DOHH2 (cell line): ENCODE measurements at regions not wholly inside any gene's neighbourhood (a gene's known extent, or its start where the extent isn't known, plus 50 kb on each side); places are given as distances from the start of the nearest gene placed in this dataset.
A peak's percentile ranks its signal among the peaks of the same experiment; 100 is the strongest.

Experiments used
- H3F3A ChIP-seq: fragments of 200-600 bp; sonication (generic), shearing (Covaris generic); 2 replicates; pipeline ENCODE4 v1.6.0; 2016; ENCODE audit warnings: antibody characterized with exemption, mild to moderate bottlenecking; ENCODE audit not compliant: control insufficient read depth, insufficient read depth
- H3K27ac ChIP-seq: fragments of 200-600 bp; sonication (generic); 2 replicates; pipeline ENCODE4 v1.5.1; 2014; ENCODE audit warnings: low read depth, mild to moderate bottlenecking, low read length, moderate library complexity
- H3K27me3 ChIP-seq: fragments of 200-600 bp; sonication (generic); 2 replicates; pipeline ENCODE4 v1.6.1; 2014; ENCODE audit warnings: mild to moderate bottlenecking, low read length, mixed read lengths; ENCODE audit not compliant: control insufficient read depth
- H3K36me3 ChIP-seq: fragments of 200-600 bp; sonication (generic); 2 replicates; pipeline ENCODE4 v1.6.1; 2014; ENCODE audit warnings: mild to moderate bottlenecking, low read length, moderate library complexity, mixed read lengths; ENCODE audit not compliant: control insufficient read depth
- H3K4me1 ChIP-seq: fragments of 200-600 bp; sonication (generic); 2 replicates; pipeline ENCODE4 v1.6.1; 2014; ENCODE audit warnings: mild to moderate bottlenecking, low read length, mixed read lengths; ENCODE audit not compliant: control insufficient read depth
- H3K4me2 ChIP-seq: fragments of 200-600 bp; sonication (generic); 2 replicates; pipeline ENCODE4 v1.6.0; 2014; ENCODE audit warnings: mild to moderate bottlenecking, low read length, moderate library complexity
- H3K4me3 ChIP-seq: fragments of 200-600 bp; sonication (generic); 2 replicates; pipeline ENCODE4 v1.5.1; 2014; ENCODE audit warnings: mild to moderate bottlenecking, low read length, mixed read lengths
- H3K79me2 ChIP-seq: fragments of 200-600 bp; sonication (generic); 2 replicates; pipeline ENCODE4 v1.6.1; 2014; ENCODE audit warnings: mild to moderate bottlenecking, low read length, mixed read lengths; ENCODE audit not compliant: control insufficient read depth
- H3K9me2 ChIP-seq: fragments of 200-600 bp; sonication (generic); replicated peaks from 2 replicates; pipeline ENCODE4 v1.6.1; 2014; ENCODE audit warnings: mild to moderate bottlenecking, low read length, mixed read lengths; ENCODE audit not compliant: control insufficient read depth
- H3K9me3 ChIP-seq: fragments of 200-600 bp; sonication (generic); 2 replicates; pipeline ENCODE4 v1.6.1; 2014; ENCODE audit warnings: antibody characterized with exemption, low read length, mixed read lengths; ENCODE audit not compliant: control insufficient read depth, insufficient read depth
- H4K20me1 ChIP-seq: fragments of 200-600 bp; sonication (generic); 2 replicates; pipeline ENCODE4 v1.6.0; 2014; ENCODE audit warnings: low read depth, mild to moderate bottlenecking, antibody characterized with exemption, low read length, moderate library complexity; ENCODE audit not compliant: control insufficient read depth, insufficient read depth
- CTCF ChIP-seq: fragments of 200-600 bp; sonication (generic); IDR thresholded peaks from one replicate; pipeline ENCODE4 v1.5.1; 2014; ENCODE audit warnings: antibody characterized with exemption, mild to moderate bottlenecking, low read depth, low read length; ENCODE audit not compliant: poor library complexity, severe bottlenecking
- EZH2phosphoT487 ChIP-seq: fragments of 200-600 bp; sonication (generic); IDR thresholded peaks from 2 replicates; pipeline ENCODE4 v1.6.1; 2017; ENCODE audit warnings: borderline replicate concordance, mild to moderate bottlenecking, antibody characterized with exemption, low read length, moderate library complexity, mixed read lengths

GRCh38 chr5:41638685-41639084, 128.3 kb upstream of the PLCXD3 start:
- H3F3A ChIP-seq = no peaks in the 10 kb centered on the region

GRCh38 chr5:41637869-41638268, 127.5 kb upstream of the PLCXD3 start:
- Histone ChIP-seq H3K9me3 (no peaks in the 10 kb centered on the region), H3K36me3 (no peaks in the 10 kb centered on the region), H3F3A (no peaks in the 10 kb centered on the region), H3K27me3 (0 out of 2 replicates have a peak, but pooled peaks cover 3% of the 10 kb centered on the region), H3K9me2 (no peaks in the 10 kb centered on the region), H4K20me1 (no peaks in the 10 kb centered on the region), H3K4me3 (no peak overlapping the region), H3K4me2 (no peak overlapping the region), H3K79me2 (no peaks in the 10 kb centered on the region), H3K4me1 (no peaks in the 10 kb centered on the region), H3K27ac (no peak overlapping the region)
- TF ChIP-seq CTCF (no peak), EZH2phosphoT487 (no peak)

More at GRCh38 chr5:41638685-41639084, 128.3 kb upstream of the PLCXD3 start:
- Histone ChIP-seq H4K20me1 (no peaks in the 10 kb centered on the region), H3K4me3 (no peak overlapping the region), H3K4me1 (no peaks in the 10 kb centered on the region), H3K27ac (no peak overlapping the region), H3K27me3 (0 out of 2 replicates have a peak, but pooled peaks cover 3% of the 10 kb centered on the region), H3K9me2 (no peaks in the 10 kb centered on the region), H3K36me3 (no peaks in the 10 kb centered on the region), H3K9me3 (no peaks in the 10 kb centered on the region), H3K4me2 (no peak overlapping the region), H3K79me2 (no peaks in the 10 kb centered on the region)
- TF ChIP-seq CTCF (no peak), EZH2phosphoT487 (no peak)

- TF ChIP-seq EZH2phosphoT487 (no peak), CTCF (no peak)
- 0 out of 2 replicates have a peak, but pooled peaks cover 3% of the 10 kb centered on the region for H3K27me3 ChIP-seq
Observed at GRCh38 chr5:41637424-41637823, 127.0 kb upstream of the PLCXD3 start.

GRCh38 chr5:41636605-41637004, 126.2 kb upstream of the PLCXD3 start:
- no peaks in the 10 kb centered on the region for H3K4me1 ChIP-seq
- TF ChIP-seq EZH2phosphoT487 = no peak
- TF ChIP-seq CTCF = peak; percentile 29
- no peaks in the 10 kb centered on the region for H3K9me2 ChIP-seq
- H3K4me2 ChIP-seq = no peak overlapping the region
- no peaks in the 10 kb centered on the region for H4K20me1 ChIP-seq
- H3K27ac ChIP-seq = no peak overlapping the region
- no peaks in the 10 kb centered on the region for H3K9me3 ChIP-seq
- 0 out of 2 replicates have a peak, but pooled peaks cover 3% of the 10 kb centered on the region for H3K27me3 ChIP-seq
- no peaks in the 10 kb centered on the region for H3F3A ChIP-seq
- no peaks in the 10 kb centered on the region for H3K36me3 ChIP-seq
- H3K79me2 ChIP-seq = no peaks in the 10 kb centered on the region
- H3K4me3 ChIP-seq = no peak overlapping the region

More at GRCh38 chr5:41637424-41637823, 127.0 kb upstream of the PLCXD3 start:
- H4K20me1 ChIP-seq = no peaks in the 10 kb centered on the region
- H3K4me2 ChIP-seq = no peak overlapping the region
- H3K4me3 ChIP-seq = no peak overlapping the region
- H3K36me3 ChIP-seq = no peaks in the 10 kb centered on the region
- no peaks in the 10 kb centered on the region for H3F3A ChIP-seq
- no peaks in the 10 kb centered on the region for H3K9me3 ChIP-seq
- no peaks in the 10 kb centered on the region for H3K4me1 ChIP-seq
- H3K9me2 ChIP-seq = no peaks in the 10 kb centered on the region
- no peak overlapping the region for H3K27ac ChIP-seq
- H3K79me2 ChIP-seq = no peaks in the 10 kb centered on the region
